ENCODE measurements at regions not wholly inside any gene's neighbourhood (a gene's known extent, or its start where the extent isn't known, plus 50 kb on each side); places are given as distances from the start of the nearest gene placed in this dataset.

- H3K4me3 ChIP-seq (ENCODE audit: low read depth, low read length): no peak overlapping the region
- no peaks in the 10 kb centered on the region for H3K36me3 ChIP-seq (ENCODE audit: control insufficient read depth, insufficient read depth, low read length)
- FAIRE-seq (no peak), DNase-seq (ENCODE audit: low read depth) (no peak)
- TF ChIP-seq, protein P1, sequence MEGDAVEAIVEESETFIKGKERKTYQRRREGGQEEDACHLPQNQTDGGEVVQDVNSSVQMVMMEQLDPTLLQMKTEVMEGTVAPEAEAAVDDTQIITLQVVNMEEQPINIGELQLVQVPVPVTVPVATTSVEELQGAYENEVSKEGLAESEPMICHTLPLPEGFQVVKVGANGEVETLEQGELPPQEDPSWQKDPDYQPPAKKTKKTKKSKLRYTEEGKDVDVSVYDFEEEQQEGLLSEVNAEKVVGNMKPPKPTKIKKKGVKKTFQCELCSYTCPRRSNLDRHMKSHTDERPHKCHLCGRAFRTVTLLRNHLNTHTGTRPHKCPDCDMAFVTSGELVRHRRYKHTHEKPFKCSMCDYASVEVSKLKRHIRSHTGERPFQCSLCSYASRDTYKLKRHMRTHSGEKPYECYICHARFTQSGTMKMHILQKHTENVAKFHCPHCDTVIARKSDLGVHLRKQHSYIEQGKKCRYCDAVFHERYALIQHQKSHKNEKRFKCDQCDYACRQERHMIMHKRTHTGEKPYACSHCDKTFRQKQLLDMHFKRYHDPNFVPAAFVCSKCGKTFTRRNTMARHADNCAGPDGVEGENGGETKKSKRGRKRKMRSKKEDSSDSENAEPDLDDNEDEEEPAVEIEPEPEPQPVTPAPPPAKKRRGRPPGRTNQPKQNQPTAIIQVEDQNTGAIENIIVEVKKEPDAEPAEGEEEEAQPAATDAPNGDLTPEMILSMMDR (IDR thresholded peaks at IDR 0.05; ENCODE audit: insufficient read depth, low read length, severe bottlenecking): no peak
- no peaks in the 10 kb centered on the region for H3K27me3 ChIP-seq (ENCODE audit: control insufficient read depth, insufficient read depth, low read length)
Observed at GRCh38 chr9:108698801-108699200, 157.0 kb downstream of the ACTL7B start.

DNA sequence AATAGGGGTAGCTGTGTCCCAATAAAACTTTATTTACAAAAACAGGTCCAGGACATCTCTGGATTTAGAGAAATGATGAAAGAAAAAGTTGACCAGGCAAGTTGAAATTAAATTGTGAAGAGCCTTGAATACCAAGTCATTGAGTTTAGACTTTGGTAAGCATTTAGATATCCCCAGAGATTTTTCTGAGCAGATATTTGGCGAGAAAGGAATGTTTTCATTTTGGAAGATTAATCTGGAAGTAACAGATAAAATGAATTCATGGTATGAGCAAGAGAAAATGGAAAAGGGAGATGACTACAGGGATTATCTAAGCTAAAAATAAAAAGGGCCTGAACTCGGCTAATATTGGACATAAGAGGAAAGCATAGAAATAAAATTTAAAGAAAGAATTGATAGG lies 157.6 kb downstream of the ACTL7B start:
- Histone ChIP-seq H3K4me3 (ENCODE audit: low read depth, low read length) (no peak overlapping the region), H3K27me3 (ENCODE audit: control insufficient read depth, insufficient read depth, low read length) (no peaks in the 10 kb centered on the region), H3K36me3 (ENCODE audit: control insufficient read depth, insufficient read depth, low read length) (no peaks in the 10 kb centered on the region)
- TF ChIP-seq, protein P1 (IDR thresholded peaks at IDR 0.05; ENCODE audit: insufficient read depth, low read length, severe bottlenecking): no peak
- FAIRE-seq: no peak
- DNase-seq (ENCODE audit: low read depth): no peak

DNA sequence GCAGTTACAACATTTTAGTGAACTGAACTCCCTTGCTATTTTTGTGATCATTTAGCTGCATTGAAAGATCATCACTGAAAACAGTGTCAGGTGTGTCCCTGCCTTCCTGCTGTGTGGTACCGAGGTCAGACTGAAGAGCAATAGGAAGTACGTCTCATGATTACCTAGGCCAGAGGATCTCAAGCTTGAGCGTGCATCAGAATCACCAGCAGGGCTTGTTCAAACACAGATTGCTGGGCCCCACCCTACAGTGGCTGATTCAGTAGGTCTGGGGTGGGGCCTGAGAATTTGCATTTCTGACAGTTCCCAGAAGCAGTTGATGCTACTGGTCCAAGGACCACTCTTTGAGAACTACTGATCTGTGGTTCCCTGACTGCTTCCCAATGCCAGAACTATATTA lies 159.6 kb downstream of the ACTL7B start:
- FAIRE-seq (no peak), DNase-seq (ENCODE audit: low read depth) (peak; percentile 73)
- Histone ChIP-seq H3K27me3 (ENCODE audit: control insufficient read depth, insufficient read depth, low read length) (no peaks in the 10 kb centered on the region), H3K4me3 (ENCODE audit: low read depth, low read length) (no peak overlapping the region), H3K36me3 (ENCODE audit: control insufficient read depth, insufficient read depth, low read length) (no peaks in the 10 kb centered on the region)
- TF ChIP-seq, protein P1 (IDR thresholded peaks at IDR 0.05; ENCODE audit: insufficient read depth, low read length, severe bottlenecking): no peak

GRCh38 chr9:108694170-108694569 lies 161.6 kb downstream of the ACTL7B start:
- no peak for DNase-seq (ENCODE audit: low read depth)
- FAIRE-seq: no peak
- no peaks in the 10 kb centered on the region for H3K27me3 ChIP-seq (ENCODE audit: control insufficient read depth, insufficient read depth, low read length)
- H3K4me3 ChIP-seq (ENCODE audit: low read depth, low read length): no peak overlapping the region
- TF ChIP-seq, protein P1 (IDR thresholded peaks at IDR 0.05; ENCODE audit: insufficient read depth, low read length, severe bottlenecking): no peak
- no peaks in the 10 kb centered on the region for H3K36me3 ChIP-seq (ENCODE audit: control insufficient read depth, insufficient read depth, low read length)

DNA sequence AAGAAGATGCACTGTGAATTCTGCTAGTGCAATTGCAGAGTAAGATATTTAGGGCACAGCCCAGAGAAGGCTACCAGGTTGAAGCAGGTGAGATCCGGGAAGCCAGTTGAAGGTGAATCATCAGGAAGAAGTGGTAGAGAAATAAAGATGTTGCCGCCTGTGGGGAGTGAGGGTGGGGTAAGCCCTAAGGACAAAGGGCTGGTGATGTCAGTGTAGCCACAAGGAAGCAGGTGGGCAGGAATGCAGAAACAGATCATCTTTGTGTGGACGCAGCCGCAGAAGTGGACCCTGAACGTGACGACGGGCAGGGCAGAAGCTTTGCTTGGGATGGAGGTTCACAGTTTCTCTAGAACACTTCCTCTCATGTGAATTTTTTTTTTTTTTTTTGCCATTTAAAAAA lies 164.2 kb downstream of the ACTL7B start:
- FAIRE-seq (peak; percentile 47), DNase-seq (ENCODE audit: low read depth) (peak; percentile 93)
- Histone ChIP-seq H3K4me3 (ENCODE audit: low read depth, low read length) (no peak overlapping the region), H3K27me3 (ENCODE audit: control insufficient read depth, insufficient read depth, low read length) (no peaks in the 10 kb centered on the region), H3K36me3 (ENCODE audit: control insufficient read depth, insufficient read depth, low read length) (no peaks in the 10 kb centered on the region)
- TF ChIP-seq, protein P1 (IDR thresholded peaks at IDR 0.05; ENCODE audit: insufficient read depth, low read length, severe bottlenecking): no peak

- FAIRE-seq (no peak), DNase-seq (ENCODE audit: low read depth) (no peak)
- TF ChIP-seq, protein P1 (IDR thresholded peaks at IDR 0.05; ENCODE audit: insufficient read depth, low read length, severe bottlenecking): no peak
- Histone ChIP-seq H3K4me3 (ENCODE audit: low read depth, low read length) (no peak overlapping the region), H3K27me3 (ENCODE audit: control insufficient read depth, insufficient read depth, low read length) (no peaks in the 10 kb centered on the region), H3K36me3 (ENCODE audit: control insufficient read depth, insufficient read depth, low read length) (no peaks in the 10 kb centered on the region)
Observed at GRCh38 chr9:108688676-108689075, 167.1 kb downstream of the ACTL7B start.

Data from bronchial epithelial cell (primary cell).